Glomerular endothelial cell (primary cell): ENCODE measurements at regions not wholly inside any gene's neighbourhood (a gene's known extent, or its start where the extent isn't known, plus 50 kb on each side); places are given as distances from the start of the nearest gene placed in this dataset.

Experiments used
- DNase-seq: peaks from one replicate; pipeline ENCODE4 v3.0.0-alpha.2; 2011; ENCODE audit warnings: low read depth, low spot score; ENCODE audit errors: extremely low read depth

DNA sequence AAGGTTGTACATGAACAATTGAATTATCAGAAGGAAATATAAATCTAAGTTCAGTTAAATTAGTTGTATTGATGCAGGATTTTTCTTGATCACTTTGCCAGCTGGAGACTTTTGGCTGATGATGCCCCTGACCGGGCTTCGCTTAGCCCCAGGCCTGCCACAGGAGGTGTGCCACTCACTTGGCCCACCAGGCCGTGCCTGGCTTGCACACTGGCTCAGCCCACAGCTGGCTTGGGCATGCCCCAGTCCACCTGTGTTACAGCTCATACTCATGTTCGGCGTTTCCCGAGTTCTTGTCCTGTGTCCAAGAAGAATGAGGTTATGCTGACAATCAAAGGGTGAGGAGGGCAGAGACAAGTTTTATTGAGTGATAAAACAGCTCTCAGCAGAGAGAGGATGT lies 773.9 kb upstream of the FANCL start:
- DNase-seq, result no peak

DNA sequence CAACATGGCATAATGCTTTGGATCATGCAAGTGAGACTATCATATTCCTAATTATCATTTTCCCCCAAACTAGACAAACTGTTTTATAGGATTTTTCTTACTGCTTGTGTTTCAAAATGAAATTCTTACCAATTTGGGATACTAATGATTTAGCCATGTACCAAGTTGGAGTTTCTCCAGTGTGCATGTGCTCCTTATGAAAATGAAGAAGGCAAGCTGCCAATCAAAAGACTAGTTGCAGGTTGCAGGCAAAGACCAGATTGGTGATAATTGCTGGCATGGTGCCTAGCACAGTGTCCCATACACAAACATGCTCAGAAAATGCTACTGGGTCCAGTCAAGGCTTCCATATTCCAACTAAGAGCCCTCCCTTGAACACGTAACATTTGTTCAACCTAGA lies 771.8 kb upstream of the FANCL start:
- DNase-seq, result no peak

DNA sequence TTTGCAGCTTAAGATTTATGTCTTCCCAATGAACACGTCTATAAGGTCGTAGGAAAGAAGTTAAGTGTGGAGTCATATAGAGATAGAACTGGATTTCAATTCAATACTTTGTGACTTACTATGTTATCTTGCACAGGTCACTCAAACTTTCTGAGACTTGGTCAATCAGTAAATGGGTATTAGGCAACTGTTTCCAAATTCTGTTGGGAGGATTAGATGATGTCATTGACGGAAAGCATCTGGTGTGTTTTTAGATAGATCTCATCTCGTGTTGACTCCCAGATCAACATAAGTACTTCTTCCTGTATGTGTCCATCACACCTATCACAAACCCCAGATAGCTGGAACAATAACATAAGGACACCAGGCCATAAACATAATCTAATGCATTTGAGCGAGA lies 771.1 kb upstream of the FANCL start:
- no peak for DNase-seq

DNA sequence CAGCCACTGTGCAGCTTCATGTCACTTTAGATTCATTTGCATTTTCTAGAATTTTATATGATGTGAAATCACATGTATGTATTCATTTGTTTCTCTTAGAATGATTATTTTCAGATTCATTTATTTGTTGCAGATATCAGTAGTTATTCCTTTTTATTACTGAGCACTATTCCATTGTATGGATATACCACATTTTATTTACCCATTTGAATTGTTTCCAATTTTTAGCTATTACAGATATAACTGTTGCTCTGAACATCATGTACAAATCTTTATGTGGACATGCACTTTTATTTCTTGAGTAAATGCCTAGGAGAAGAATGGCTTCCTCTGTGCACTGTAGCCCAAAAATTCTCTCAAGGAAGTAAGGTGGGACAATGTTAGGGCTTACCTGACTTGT lies 767.8 kb upstream of the FANCL start:
- DNase-seq, result no peak

DNA sequence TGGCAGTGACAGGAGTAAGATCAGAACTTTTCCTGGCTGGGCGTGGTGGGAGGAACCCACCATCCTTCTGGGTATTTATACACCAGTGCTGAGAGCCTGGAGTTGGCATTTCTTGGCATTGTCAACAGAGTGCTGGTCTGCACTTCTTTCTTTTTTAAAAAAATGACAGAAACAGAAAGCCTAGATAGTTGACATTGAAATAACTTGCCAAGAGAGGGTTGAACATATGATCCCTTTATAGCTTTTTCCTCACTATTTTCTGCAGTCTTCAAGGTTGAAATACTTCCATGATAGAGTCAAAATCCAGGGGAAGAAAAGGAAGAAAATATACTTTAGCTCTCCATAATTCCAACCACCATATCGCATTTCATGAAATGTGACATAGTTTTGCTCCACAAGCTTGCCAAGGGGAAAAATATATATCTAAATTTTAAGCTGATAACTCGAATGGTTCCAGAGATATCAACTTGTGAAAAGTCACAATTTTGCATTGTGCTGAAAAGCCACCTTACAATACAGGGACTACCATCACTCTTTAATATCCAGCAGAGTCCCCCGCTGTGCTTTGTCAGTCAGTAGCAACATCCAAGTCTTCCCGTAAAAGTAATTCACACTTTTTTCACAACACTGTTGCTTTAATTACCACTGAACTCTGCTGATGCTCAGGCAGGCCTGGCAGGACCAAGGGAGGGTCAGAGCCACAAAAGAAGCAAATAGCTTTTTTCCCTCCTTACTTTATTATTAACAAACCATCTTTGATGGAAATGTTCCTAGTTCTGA lies 764.9 kb upstream of the FANCL start:
- no peak for DNase-seq

DNA sequence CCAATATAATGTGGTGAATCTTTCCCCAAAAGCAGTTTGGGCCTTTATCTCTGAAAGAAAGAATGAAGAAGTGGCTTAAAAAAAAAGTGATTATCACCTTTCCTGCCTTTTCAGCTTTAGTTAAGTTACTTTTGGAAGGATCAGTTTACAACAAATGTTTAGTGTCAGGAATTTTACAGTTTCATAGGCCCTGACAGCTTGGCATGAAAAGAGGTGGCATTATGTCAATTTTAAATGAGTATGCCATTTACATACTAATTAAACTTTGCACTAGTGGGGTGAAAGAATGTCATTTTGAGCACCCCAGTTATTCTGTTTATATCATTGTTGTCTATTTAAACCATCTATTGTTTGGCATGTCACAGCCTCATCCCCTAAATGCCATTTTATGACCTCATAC lies 763.5 kb upstream of the FANCL start:
- DNase-seq, result no peak

GRCh38 chr2:59000796-59001195 lies 759.7 kb upstream of the FANCL start:
- no peak for DNase-seq

GRCh38 chr2:58992062-58992706 lies 751.1 kb upstream of the FANCL start:
- DNase-seq, result no peak

DNA sequence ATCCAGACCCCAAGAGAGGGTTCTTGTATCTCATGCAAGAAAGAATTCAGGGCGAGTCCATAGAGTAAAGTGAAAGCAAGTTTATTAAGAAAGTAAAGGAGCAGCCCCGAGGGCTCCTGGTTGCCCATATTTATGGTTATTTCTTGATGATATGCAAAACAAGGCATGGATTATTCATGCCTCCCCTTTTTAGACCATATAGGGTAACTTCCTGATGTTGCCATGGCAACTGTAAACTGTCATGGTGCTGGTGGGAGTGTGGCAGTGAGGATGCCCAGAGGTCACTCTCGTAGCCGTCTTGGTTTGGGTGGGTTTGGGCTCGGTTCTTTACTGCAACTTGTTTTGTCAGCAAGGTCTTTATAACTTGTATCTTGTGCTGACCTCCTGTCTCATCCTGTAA lies 750.2 kb upstream of the FANCL start:
- no peak for DNase-seq

DNA sequence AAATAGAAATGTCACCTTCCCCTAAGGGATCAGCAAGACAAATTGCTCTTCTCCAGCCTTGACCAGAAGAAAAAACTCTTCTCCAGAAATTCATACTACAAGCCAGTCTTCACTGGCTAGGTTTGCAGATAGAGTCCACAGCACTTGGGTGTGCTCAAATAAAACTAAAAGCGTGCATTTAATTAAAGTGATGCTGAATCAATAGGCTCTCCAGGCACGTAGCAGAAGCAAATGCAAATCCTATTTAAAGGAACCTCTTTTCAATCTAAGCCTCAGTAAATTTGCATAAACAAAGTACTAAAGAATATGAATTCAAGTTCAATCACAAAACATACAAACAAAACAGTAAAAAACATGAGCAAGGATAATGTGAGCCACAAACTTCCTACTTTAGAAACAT lies 744.4 kb upstream of the FANCL start:
- DNase-seq, result no peak

DNA sequence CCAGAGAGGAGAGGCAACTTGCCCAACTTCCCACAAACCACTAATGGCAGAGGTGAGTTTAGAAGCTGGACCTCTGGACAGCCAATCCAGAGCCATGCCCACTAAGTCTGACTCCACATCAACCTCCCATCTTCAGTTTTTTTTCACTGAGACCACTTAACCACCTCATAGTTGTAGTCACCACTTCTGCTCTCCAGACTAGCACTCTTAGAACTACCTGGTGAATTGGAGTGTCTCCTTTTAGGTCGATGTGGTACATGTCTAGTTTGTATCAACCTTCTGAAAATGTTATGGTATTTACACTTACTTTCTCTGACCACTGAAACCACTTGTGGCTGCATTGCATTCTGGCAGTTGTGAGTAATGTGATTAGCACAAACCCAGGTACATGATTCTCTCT lies 743.6 kb upstream of the FANCL start:
- no peak for DNase-seq

DNA sequence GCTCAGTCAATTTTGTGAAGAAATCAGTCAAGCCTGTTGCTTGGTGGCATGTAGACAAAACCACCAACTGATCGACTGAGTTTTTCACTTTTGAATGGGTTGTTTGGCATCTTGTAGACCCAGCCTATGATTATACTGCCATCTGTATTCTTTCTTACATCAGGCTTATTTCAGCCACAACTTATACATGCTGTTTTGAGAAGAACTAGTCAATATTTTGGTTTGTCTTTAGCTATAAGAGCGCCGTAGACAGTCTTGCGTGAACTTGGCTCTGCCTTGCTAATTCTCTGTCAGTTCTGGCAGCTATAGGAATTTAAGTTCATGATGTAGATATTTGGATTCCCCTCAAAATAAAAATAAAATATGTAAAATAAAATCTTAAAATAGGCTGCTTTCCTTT lies 742.0 kb upstream of the FANCL start:
- DNase-seq, result no peak

GRCh38 chr2:58981237-58981636 lies 740.1 kb upstream of the FANCL start:
- DNase-seq, result no peak

GRCh38 chr2:58976375-58977071 lies 735.4 kb upstream of the FANCL start:
- no peak for DNase-seq

GRCh38 chr2:58974881-58975280 lies 733.8 kb upstream of the FANCL start:
- no peak for DNase-seq

DNA sequence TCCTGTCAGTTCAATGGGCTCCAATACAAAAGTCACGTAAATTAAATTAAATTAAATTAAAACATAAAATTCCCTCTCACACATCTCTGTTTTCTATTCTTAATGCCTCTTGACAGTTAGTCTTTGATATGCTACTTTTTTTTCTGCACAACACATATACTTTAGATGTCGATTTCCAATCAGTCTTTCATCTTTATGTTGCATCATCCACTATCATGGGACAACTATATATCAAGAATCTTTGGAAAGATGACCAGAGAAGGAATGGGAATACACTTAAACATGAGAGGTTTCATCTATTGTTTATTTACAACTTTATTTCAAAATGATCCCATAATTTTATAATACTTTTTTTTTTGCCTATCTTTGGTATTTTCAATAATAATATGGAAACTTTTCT lies 733.3 kb upstream of the FANCL start:
- DNase-seq, result no peak

- no peak for DNase-seq
These were observed 732.7 kb upstream of the FANCL start for GRCh38 chr2:58973811-58974281.

- no peak for DNase-seq
These were observed 731.6 kb upstream of the FANCL start for GRCh38 chr2:58972737-58973136.

DNA sequence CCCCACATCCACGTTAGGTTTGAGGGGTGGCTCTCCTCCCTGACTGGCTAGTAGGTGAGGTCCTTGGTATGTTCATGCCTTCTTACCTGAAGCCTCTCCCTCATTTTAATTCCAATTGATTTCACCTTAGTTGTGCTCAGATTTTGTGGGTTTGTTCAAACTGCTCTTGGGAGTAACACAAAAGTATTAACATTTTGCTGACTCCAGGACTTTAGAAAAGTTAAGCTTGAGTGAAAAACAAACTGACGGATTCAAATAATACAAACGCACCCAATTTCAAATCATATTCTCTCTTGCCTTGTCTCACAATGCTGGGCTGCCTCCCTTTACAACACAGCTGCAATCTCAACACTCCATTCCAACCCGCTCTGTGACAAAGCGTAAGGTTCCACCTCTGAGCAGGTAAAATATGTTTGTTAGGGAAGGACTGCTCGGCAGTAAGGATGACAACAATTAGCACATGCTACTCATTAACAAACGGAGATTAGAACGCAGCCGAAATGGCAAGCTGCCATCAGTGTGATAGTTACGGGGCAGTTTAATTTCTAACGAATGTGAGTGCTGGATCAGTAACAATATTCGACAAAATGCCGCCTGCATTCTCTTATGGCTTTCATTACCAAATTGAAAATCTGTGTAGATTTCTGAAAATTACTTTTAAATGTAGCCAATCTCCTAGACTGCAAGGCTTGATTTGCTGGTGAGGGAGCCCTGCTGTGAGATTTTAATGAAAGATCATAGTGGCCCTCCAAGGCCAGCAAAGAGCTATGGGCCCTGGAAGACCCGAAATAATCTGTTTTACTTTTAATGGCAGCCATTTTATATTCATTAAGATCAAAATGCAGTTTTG lies 730.6 kb upstream of the FANCL start:
- no peak for DNase-seq

- DNase-seq, result no peak
These were observed 729.2 kb upstream of the FANCL start for GRCh38 chr2:58970365-58970764.

DNA sequence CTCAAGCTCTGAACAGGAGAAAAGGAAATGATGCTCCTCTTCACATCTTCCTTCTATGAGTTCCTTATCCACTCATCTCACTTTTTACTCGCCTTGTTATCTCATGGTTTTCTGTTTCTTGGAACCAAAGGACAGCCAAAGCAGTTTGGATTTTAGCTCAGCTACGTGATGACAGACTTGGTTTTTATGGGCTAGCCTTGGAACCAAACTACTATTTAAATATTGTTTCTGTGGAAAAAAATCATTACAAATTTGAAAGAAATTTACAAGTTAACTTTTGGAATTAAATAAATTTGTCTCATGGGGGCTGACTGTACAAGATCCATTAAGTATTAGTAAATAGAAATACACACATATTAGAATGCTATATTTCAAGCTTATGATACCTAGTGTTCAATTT lies 727.8 kb upstream of the FANCL start:
- DNase-seq, result no peak
